ENCODE measurements at regions not wholly inside any gene's neighbourhood (a gene's known extent, or its start where the extent isn't known, plus 50 kb on each side); places are given as distances from the start of the nearest gene placed in this dataset.
"Not testable (repeated sequence)": the region's sequence is repeated elsewhere in the genome, so short reads cannot be mapped to it uniquely, and the experiment has no call there.

GRCh38 chrY:18599606-18600005 lies 53.1 kb downstream of the HSFY1 start:
- DNase-seq, result not testable (repeated sequence)

GRCh38 chrY:18601287-18601686 lies 54.8 kb downstream of the HSFY1 start:
- DNase-seq, result not testable (repeated sequence)

DNA sequence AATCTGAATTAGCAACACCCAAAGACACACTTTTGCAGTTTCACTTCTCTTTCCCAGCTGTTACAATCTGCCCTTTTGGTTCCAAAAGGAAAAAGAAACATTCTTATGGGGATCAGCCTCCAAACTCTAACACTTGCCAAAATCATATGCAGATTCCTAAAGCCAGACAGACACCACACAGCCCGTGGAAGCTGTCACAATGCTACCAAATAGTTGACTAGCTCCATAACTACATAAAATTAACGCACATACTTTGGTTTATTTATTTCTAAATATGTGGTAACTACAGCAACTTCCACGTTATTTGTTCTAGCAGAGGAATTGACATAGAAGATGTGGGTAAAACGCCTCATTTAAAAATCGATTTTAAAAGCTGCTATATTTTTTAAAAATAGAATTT lies 59.7 kb downstream of the HSFY1 start:
- DNase-seq, result not testable (repeated sequence)

DNA sequence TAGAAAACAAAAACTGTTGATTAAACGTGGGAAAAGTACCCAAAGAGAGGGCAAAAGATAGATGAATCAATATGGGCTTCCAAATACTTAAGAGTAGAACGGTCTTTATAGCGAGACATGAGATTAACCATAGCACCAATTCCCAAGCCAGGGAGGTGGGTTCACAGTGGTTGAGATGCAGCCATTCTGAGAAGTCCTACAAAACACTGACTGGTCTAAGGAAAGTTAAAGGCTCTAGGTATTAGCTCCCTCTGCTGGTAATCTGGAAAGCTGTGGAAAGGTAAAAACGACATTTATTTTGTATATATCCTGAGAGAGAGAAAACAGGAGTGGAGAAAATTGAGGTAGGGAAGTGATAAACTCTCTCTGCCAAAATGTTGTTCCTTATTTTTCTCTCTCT lies 61.7 kb downstream of the HSFY1 start:
- DNase-seq, result not testable (repeated sequence)

DNA sequence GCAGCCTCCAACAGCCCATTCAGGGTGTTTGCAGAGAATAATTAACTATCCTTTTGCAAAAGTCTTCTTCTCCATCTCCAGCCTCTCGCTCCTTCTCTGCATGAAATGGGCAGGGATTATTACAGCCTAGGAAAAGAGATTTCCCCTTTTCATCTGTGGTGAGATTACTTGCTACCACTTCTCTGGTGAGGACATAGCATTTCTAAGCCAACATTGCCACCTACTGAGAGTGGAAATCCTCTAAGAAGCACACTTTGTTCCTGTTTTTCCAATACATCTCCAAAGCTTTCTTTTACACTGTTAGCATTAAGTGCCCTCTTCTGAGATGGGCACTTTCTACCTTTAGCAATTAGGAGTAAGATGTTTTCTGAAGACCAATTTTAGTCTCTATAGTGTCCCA lies 69.3 kb downstream of the HSFY1 start:
- DNase-seq, result not testable (repeated sequence)

GRCh38 chrY:18629805-18630516 lies 83.4 kb downstream of the HSFY1 start:
- not testable (repeated sequence) for DNase-seq

DNA sequence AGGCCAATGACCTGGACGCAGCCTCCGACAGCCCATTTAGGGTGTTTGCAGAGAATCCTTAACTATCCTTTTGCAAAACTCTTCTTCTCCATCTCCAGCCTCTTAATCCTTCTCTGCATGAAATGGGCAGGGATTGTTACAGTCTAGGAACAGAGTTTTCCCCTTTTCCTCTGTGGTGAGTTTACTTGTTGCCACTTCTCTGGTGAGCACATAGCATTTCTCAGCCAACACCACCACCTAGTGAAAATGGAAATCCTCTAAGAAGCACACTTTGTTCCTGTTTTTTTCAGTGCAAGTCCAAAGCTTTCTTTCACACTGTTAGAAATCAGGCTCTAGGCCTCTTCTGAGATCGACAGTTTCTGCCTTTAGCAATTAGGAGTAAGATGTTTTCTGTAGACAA lies 84.1 kb downstream of the HSFY1 start:
- not testable (repeated sequence) for DNase-seq

- DNase-seq, result not testable (repeated sequence)
Measured at GRCh38 chrY:18631610-18632009, 85.1 kb downstream of the HSFY1 start.

- no peak for DNase-seq
Measured at GRCh38 chrY:18650746-18651145, 104.2 kb downstream of the HSFY1 start.

GRCh38 chrY:18664559-18664958 lies 109.0 kb downstream of the HSFY2 start:
- DNase-seq, result no peak

GRCh38 chrY:18669790-18670189 lies 103.7 kb downstream of the HSFY2 start:
- peak; percentile 13 for DNase-seq

- DNase-seq, result no peak
Measured at GRCh38 chrY:18671970-18672369, 101.6 kb downstream of the HSFY2 start.

DNA sequence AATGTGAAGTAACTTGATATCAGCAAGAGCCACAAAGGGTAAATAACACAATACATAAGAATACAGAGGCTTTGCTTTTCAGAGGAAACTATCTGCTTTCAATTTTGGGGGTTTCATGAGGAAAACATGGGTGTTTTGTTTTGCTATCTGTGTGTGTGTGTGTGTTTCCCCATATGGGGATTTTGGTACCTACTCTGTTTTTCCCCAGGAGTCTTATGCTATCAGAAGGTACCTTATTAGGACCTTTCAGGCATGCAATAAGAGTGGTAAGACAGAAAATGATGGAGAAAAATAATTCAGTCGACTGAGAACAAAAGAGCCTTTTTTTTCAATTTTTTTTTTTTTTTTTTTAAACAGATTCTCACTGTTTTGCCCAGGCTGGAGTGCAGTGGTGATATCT lies 87.5 kb downstream of the HSFY2 start:
- not testable (repeated sequence) for DNase-seq

GRCh38 chrY:18688362-18688761 lies 85.2 kb downstream of the HSFY2 start:
- not testable (repeated sequence) for DNase-seq

DNA sequence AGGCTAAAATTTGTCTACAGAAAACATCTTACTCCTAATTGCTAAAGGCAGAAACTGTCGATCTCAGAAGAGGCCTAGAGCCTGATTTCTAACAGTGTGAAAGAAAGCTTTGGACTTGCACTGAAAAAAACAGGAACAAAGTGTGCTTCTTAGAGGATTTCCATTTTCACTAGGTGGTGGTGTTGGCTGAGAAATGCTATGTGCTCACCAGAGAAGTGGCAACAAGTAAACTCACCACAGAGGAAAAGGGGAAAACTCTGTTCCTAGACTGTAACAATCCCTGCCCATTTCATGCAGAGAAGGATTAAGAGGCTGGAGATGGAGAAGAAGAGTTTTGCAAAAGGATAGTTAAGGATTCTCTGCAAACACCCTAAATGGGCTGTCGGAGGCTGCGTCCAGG lies 84.1 kb downstream of the HSFY2 start:
- DNase-seq, result not testable (repeated sequence)

- DNase-seq, result not testable (repeated sequence)
Measured at GRCh38 chrY:18689890-18690593, 83.5 kb downstream of the HSFY2 start.

DNA sequence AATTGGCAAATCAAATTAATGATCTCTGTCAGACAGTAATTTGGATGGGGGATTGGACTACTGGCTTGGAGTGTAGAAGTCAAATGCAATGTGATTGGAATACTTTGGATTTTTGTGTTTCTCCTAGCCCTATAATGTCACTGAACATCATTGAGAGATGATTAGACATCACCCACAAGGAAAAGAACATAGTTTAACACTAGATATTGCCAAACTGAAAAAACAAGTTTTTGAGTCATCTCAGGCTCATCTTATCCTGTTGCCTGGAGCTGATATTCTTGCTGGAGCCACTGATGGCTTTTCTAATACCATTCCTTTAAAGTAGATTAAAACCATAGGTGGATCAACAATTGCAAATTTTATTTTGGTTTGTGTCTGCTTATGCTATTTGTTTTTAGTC lies 76.7 kb downstream of the HSFY2 start:
- not testable (repeated sequence) for DNase-seq

- not testable (repeated sequence) for DNase-seq
Measured at GRCh38 chrY:18704198-18704597, 69.3 kb downstream of the HSFY2 start.

- not testable (repeated sequence) for DNase-seq
Measured at GRCh38 chrY:18711785-18712184, 61.8 kb downstream of the HSFY2 start.

DNA sequence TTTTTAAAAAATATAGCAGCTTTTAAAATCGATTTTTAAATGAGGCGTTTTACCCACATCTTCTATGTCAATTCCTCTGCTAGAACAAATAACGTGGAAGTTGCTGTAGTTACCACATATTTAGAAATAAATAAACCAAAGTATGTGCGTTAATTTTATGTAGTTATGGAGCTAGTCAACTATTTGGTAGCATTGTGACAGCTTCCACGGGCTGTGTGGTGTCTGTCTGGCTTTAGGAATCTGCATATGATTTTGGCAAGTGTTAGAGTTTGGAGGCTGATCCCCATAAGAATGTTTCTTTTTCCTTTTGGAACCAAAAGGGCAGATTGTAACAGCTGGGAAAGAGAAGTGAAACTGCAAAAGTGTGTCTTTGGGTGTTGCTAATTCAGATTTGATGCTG lies 59.8 kb downstream of the HSFY2 start:
- DNase-seq, result not testable (repeated sequence)

DNA sequence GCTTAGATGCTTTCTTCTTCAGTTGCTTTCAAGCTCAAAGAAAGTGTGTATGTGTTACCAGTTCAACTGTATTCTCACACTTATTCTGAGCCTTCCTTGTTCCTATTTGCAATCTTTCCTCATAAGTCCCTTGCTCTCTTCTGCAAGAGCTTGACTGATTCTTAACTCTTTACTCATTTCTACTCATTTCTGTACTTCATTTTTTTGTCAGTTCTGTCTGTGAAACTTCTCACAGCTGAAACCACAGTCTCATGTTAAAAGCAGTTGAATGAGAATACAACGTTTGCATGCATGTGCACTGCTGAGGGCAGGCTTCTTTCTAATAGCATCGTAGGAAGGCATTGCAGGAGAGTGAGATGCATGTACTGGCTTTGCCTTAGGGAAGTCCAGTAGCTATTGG lies 54.8 kb downstream of the HSFY2 start:
- not testable (repeated sequence) for DNase-seq

GRCh38 chrY:18720395-18720794 lies 53.1 kb downstream of the HSFY2 start:
- not testable (repeated sequence) for DNase-seq

Data from EL (cell line).